Embryonic facial prominence (tissue), 1 donor: ENCODE measurements at regions not wholly inside any gene's neighbourhood (a gene's known extent, or its start where the extent isn't known, plus 50 kb on each side); places are given as distances from the start of the nearest gene placed in this dataset.
"Not testable (repeated sequence)": the region's sequence is repeated elsewhere in the genome, so short reads cannot be mapped to it uniquely, and the experiment has no call there.

Source experiments
- DNase-seq: peaks from one replicate; pipeline ENCODE4 v3.0.0-alpha.2; 2016; ENCODE audit errors: extremely low spot score

- no peak for DNase-seq
Measured at GRCh38 chrX:137646472-137646871, 80.5 kb downstream of the ZIC3 start.

GRCh38 chrX:137651647-137652046 lies 85.7 kb downstream of the ZIC3 start:
- no peak for DNase-seq

DNA sequence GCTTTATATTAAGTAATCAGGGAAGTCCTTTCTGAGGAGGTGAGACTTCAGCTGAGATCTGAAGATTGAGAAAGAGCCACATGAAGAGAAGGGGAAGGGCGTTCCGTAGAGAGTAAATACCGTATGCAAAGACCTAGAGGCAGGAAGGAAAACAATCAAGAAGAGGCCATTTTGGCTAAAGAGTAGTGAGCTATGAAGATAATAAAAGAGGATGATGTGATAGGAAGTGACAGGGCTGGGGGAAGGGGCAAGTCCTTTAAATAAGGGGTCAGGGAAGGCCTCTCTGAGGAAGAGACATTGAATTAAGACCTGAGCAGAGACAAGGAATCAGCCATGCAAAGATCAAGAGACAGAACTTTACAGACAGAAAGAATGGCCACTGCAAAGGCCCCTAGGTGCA lies 86.2 kb downstream of the ZIC3 start:
- no peak for DNase-seq

- no peak for DNase-seq
Measured at GRCh38 chrX:137654481-137654880, 88.6 kb downstream of the ZIC3 start.

DNA sequence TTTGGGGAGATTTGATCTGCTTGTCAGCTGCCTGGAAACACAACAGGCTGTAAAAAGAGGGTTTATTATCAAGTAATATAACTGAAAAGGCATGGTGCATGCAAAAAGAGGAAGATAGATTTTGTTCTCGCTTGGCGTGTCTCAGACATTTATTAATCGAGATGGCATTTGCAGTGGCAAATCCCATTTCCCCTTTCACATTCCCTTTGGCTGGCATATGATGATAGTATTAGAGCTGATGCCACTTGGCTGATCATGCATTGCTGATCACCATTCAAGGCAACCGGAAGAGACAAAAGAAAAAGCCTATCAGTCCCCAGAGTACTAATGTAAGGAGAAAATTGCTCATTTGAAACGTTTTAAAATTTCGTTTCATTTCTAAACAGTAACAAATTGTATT lies 101.8 kb downstream of the ZIC3 start:
- DNase-seq, result no peak

DNA sequence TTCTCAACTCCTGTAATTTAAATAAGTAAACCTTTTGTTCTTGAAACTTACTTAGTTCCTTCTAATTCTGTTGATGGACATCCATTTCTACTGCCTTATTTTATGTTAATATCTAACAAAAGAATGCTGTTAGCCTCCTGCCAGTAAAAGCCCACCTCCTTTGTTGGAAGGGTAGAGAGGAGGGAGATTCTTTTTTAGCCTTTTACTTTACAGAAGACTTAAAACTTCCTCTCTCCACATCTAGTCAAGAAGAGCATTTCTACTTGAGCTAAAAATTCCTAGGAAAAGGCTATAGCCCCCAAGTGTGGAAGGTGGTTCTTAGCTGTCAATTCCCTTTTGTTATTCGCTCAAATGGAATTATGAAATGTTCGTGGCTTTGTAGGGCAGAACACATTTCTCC lies 118.7 kb downstream of the ZIC3 start:
- DNase-seq, result no peak

DNA sequence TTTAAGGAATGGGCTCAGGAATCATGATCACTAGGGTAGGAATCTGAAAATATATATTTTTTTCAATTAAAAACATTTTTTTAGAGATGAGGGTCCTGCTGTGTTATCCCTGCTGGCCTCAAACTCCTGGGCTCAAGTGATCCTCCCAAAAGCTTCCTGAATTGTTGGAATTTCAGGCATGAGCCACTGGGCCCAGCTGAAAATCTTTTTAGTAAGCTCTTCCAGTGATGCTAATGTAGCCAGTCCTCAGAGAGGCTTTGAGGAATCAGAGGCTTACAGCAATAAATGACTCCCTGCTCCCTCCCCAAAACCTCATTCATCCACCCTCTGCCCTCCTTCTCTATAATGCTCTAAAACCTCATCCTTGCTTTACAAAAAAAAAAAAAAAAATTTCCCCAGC lies 129.5 kb downstream of the ZIC3 start:
- DNase-seq, result no peak

- no peak for DNase-seq
Measured at GRCh38 chrX:137707348-137707747, 141.4 kb downstream of the ZIC3 start.

GRCh38 chrX:137742846-137743245 lies 176.9 kb downstream of the ZIC3 start:
- no peak for DNase-seq

GRCh38 chrX:137743414-137743813 lies 177.5 kb downstream of the ZIC3 start:
- no peak for DNase-seq

DNA sequence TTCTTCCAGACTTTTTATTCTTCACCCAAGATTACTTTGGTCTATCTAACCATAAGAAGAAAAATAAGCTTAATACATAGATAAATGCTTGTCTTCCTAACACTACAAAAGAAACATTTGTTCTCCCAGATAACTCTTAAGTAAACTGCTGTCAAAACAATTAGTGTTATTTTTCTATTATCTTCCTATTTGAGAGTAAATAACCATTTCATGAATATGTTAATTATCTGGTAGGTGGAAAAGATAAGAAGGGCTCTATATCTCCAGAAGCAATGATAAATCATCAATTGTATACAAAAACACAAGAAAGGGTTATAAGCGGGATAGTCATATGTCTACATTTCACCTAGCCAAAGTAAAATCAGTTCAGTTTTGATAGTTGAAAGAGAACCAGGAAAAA lies 180.4 kb downstream of the ZIC3 start:
- DNase-seq, result no peak

GRCh38 chrX:137747244-137748043 lies 181.5 kb downstream of the ZIC3 start:
- no peak for DNase-seq

GRCh38 chrX:137748827-137749226 lies 182.9 kb downstream of the ZIC3 start:
- DNase-seq, result no peak

GRCh38 chrX:137749246-137749645 lies 183.3 kb downstream of the ZIC3 start:
- DNase-seq, result no peak

DNA sequence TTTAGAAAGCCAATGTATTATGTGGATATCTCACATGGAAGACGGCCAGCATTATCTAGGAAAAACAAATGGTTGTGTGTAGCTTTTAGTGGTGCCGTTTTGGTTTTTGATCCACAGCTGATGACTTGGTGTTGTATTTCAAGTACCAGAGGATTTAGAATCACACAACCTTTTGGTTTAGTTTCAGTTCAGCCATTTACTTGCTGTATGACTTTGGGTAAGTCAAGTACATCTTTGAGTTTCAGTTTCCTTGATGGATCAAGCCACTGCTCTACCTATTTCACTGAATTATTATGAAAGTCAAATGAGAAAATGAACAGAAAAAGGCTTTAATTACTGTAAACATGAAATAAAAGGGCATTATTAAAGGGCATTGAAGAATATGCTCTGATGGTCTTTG lies 205.6 kb downstream of the ZIC3 start:
- DNase-seq, result no peak

- DNase-seq, result no peak
Measured at GRCh38 chrX:137792214-137792613, 226.3 kb downstream of the ZIC3 start.

DNA sequence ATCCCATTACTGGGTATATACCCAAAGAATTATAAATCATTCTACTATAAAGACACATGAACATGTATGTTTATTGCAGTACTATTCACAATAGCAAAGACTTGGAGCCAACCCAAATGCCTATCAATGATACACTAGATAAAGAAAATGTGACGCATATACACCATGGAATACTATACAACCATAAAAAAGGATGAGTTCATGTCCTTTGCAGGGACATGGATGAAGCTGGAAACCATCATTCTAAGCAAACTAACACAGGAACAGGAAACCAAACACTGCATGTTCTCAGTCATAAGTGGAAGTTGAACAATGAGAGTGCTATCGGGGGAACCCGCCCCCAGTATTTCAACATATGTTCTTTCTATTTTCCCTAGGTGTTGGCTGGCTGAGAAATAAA lies 232.0 kb downstream of the ZIC3 start:
- not testable (repeated sequence) for DNase-seq

DNA sequence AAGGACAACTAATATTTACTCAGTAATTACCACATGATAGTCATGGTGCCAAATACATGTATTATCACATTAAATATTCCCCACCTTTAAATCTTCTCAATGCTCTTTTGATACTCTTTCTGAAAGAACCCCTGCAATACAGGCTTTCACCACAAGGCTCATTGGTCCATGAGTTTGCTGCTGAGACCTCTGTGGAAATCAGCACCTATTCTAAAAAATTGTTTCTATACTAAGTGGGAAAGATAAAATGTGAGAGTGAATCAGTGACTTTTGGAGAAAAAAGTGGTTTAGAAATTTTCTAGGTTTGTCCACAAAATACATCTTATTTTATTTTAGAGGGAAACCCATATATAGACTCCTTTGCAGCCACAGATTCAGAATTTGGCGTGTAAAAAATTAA lies 257.3 kb downstream of the ZIC3 start:
- no peak for DNase-seq

- DNase-seq, result no peak
Measured at GRCh38 chrX:137847376-137847775, 281.4 kb downstream of the ZIC3 start.

GRCh38 chrX:137848266-137848905 lies 282.5 kb downstream of the ZIC3 start:
- no peak for DNase-seq

DNA sequence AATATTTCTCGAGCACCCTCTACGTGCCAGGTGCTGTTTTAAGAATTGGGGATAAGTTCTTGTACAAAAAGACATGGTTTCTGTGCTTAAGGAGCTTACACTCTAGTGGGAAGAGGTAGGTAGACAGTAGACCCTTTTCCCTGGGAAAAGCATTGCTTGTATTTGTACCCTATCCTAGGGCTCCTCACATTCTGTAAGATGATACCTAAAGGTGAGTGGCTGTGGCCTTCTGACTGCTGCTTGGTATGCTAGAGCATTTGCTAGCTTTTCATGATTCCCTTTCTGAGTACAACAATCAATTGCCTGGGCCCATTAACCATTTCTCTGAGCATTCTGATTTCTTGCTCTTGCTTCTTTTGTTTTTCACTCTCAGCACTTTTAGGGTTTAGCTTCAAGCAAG lies 286.6 kb downstream of the ZIC3 start:
- DNase-seq, result no peak

DNA sequence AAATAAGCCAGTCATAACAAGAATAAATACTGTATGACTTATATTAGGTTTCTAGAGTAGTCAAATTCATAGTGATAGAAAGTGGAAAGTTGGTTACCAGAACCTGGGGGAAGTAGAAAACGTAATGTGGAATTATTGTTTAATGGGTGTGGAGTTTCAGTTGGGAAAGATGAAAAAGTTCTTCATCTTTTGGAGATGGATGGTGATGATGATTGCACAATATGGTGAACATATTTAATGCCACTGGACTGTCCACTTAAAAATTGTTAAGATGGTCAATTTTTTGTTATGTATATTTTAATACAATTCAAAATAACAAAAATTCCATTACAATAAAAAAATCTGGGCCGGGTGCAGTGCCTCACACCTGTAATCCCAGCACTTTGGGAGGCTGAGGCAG lies 289.6 kb downstream of the ZIC3 start:
- no peak for DNase-seq

DNA sequence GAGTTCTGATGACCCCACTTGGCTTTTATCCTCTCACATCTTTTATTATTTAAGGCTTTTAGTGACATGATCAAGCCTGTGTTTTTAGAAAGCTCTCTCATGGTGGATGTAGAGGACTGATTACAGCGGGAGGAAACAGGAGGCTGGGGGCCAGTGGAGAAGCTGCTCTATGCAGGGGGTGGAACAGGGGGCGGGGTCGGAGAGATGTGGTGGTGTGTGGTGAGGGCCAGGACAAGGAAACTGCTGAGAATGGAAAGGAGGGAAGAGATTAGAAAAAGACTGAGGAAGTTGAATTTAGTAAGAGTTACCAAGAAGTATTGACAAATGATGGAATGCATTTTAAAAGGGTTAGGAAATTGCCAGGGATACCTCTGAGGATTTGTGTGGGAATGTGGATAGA lies 292.2 kb downstream of the ZIC3 start:
- no peak for DNase-seq

DNA sequence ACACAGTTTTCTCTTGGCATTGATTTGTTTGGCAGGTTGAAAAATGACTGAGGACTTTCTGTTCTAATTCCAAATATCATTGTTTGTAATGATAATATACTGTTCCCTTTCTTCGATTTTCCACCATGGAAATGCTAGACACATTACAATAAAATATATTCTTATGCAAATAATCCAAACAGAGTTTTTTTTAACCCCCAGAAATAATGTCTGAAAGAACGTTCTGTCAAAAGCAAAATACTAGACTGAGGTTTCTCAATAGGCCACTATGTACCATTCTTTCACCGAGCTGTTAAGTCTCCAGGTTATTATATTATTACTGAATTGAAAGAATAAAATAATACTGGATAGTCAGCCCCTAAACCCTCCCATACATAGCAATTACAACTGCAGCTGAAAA lies 312.5 kb downstream of the ZIC3 start:
- DNase-seq, result no peak
